IMR-90 (cell line): ENCODE measurements at regions not wholly inside any gene's neighbourhood (a gene's known extent, or its start where the extent isn't known, plus 50 kb on each side); places are given as distances from the start of the nearest gene placed in this dataset.

Source experiments
- ATAC-seq: fragments of 200-7000 bp; cut with Tn5 transposase; 2 replicates; pipeline ENCODE4 v1.9.1; 2020; ENCODE audit warnings: low read depth, mild to moderate bottlenecking, moderate library complexity
- BruUV-seq: library from RNA; stranded (reverse); fragments of 400-500 nt; replicated peaks from 2 replicates; lab custom pipeline; 2021; lab: Mats Ljungman, UMichigan
- CTCF ChIA-PET: fragments of 300-600 bp; formaldehyde crosslinking; extraction: SDS; loops from one replicate; lab custom pipeline; 2021; ENCODE audit warnings: antibody characterized with exemption; lab: Yijun Ruan, JAX
- POLR2A ChIA-PET: fragments of 300-600 bp; sonication (Branson Sonifier 250); formaldehyde crosslinking; loops from one replicate; lab custom pipeline; 2022; ENCODE audit warnings: antibody characterized with exemption; ENCODE audit not compliant: unreplicated experiment; lab: Charles Lee
- DNase-seq: peaks from one replicate; pipeline ENCODE4 v3.0.0; 2013
- H2AFZ ChIP-seq: replicated peaks from 2 replicates; pipeline ENCODE3; 2013; ENCODE audit warnings: low read length, mild to moderate bottlenecking; ENCODE audit not compliant: poor library complexity
- H2AK5ac ChIP-seq: 2 replicates; pipeline ENCODE4 v1.6.1; 2013; ENCODE audit warnings: low read depth, low read length, inconsistent platforms
- H2AK9ac ChIP-seq: replicated peaks from 2 replicates; pipeline ENCODE3; 2013; ENCODE audit warnings: mild to moderate bottlenecking, low read depth, low read length, moderate library complexity; ENCODE audit not compliant: poor library complexity
- H2BK120ac ChIP-seq: 2 replicates; pipeline ENCODE4 v1.6.1; 2013; ENCODE audit warnings: low read depth, low read length, inconsistent platforms
- H2BK15ac ChIP-seq: 3 replicates; pipeline ENCODE4 v1.6.1; 2013; ENCODE audit warnings: low read depth, low read length, inconsistent platforms
- H2BK20ac ChIP-seq: 2 replicates; pipeline ENCODE4 v1.6.1; 2013; ENCODE audit warnings: low read depth, mild to moderate bottlenecking, inconsistent platforms, low read length, moderate library complexity
- H2BK5ac ChIP-seq: 2 replicates; pipeline ENCODE4 v1.6.1; 2013; ENCODE audit warnings: mild to moderate bottlenecking, low read depth, low read length, inconsistent platforms; ENCODE audit not compliant: poor library complexity, severe bottlenecking
- H3K14ac ChIP-seq: replicated peaks from 2 replicates; pipeline ENCODE4 v1.6.1; 2013; ENCODE audit warnings: low read depth, low read length, inconsistent platforms
- H3K18ac ChIP-seq: 2 replicates; pipeline ENCODE4 v1.6.1; 2013; ENCODE audit warnings: low read depth, low read length, control low read depth
- H3K23ac ChIP-seq: 2 replicates; pipeline ENCODE4 v1.6.1; 2013; ENCODE audit warnings: low read depth, low read length, inconsistent platforms
- H3K27ac ChIP-seq: 2 replicates; pipeline ENCODE4 v1.5.1; 2013; ENCODE audit warnings: mild to moderate bottlenecking, control low read depth, low read length; ENCODE audit not compliant: insufficient read depth
- H3K27me3 ChIP-seq: 2 replicates; pipeline ENCODE4 v1.6.1; 2013; ENCODE audit warnings: low read length; ENCODE audit not compliant: control insufficient read depth, insufficient read depth
- H3K36me3 ChIP-seq: 2 replicates; pipeline ENCODE4 v1.6.1; 2013; ENCODE audit warnings: low read length, mixed read lengths; ENCODE audit not compliant: control insufficient read depth, insufficient read depth
- H3K4ac ChIP-seq: 2 replicates; pipeline ENCODE4 v1.6.1; 2013; ENCODE audit warnings: low read depth, low read length, inconsistent platforms
- H3K4me1 ChIP-seq: 2 replicates; pipeline ENCODE4 v1.6.1; 2013; ENCODE audit warnings: low read length, mixed read lengths; ENCODE audit not compliant: control insufficient read depth, insufficient read depth
- H3K4me2 ChIP-seq: 2 replicates; pipeline ENCODE4 v1.6.1; 2013; ENCODE audit warnings: low read depth, mild to moderate bottlenecking, control low read depth, low read length, moderate library complexity
- H3K4me3 ChIP-seq: 2 replicates; pipeline ENCODE4 v1.5.1; 2013; ENCODE audit warnings: low read depth, mild to moderate bottlenecking, control low read depth, low read length, moderate library complexity; ENCODE audit not compliant: insufficient read depth
- H3K56ac ChIP-seq: 2 replicates; pipeline ENCODE4 v1.6.1; 2013; ENCODE audit warnings: low read length, inconsistent platforms; ENCODE audit not compliant: insufficient read depth; ENCODE audit errors: extremely low read depth
- H3K79me1 ChIP-seq, 2 experiments: 2 replicates each; pipeline ENCODE4 v1.6.1; 2013; ENCODE audit warnings: low read length in 2 of 2, inconsistent platforms in 1 of 2, low read depth in 1 of 2
- H3K9ac ChIP-seq: 2 replicates; pipeline ENCODE4 v1.6.1; 2013; ENCODE audit warnings: low read depth, low read length, control low read depth
- H3K9me1 ChIP-seq: 2 replicates; pipeline ENCODE4 v1.6.1; 2013; ENCODE audit warnings: low read length, inconsistent platforms; ENCODE audit not compliant: insufficient read depth
- H3K9me3 ChIP-seq: 2 replicates; pipeline ENCODE4 v1.6.1; 2013; ENCODE audit warnings: low read length; ENCODE audit not compliant: control insufficient read depth, insufficient read depth
- H4K20me1 ChIP-seq: 2 replicates; pipeline ENCODE4 v1.6.1; 2013; ENCODE audit warnings: low read length, inconsistent platforms; ENCODE audit not compliant: insufficient read depth
- H4K5ac ChIP-seq: 2 replicates; pipeline ENCODE4 v1.6.1; 2013; ENCODE audit warnings: mild to moderate bottlenecking, low read depth, low read length, control low read depth
- H4K8ac ChIP-seq, 2 experiments: 2 replicates each; pipeline ENCODE4 v1.6.1; 2013; ENCODE audit warnings: low read depth in 2 of 2, low read length in 2 of 2, control low read depth in 1 of 2, inconsistent platforms in 1 of 2
- H4K91ac ChIP-seq: 2 replicates; pipeline ENCODE4 v1.6.1; 2013; ENCODE audit warnings: low read depth, low read length, inconsistent platforms; ENCODE audit not compliant: insufficient read depth
- BHLHE40 ChIP-seq: fragments of 150-350 bp; IDR thresholded peaks from 2 replicates; pipeline ENCODE4 v1.6.1; 2016; ENCODE audit warnings: mild to moderate bottlenecking, low read depth, low read length
- CEBPB ChIP-seq: IDR thresholded peaks from 2 replicates; pipeline ENCODE4 v1.6.1; 2012; ENCODE audit warnings: low read depth, low read length, improper control_type of control experiment
- CHD1 ChIP-seq: IDR thresholded peaks from 2 replicates; pipeline ENCODE4 v1.6.1; 2012; ENCODE audit warnings: low read depth, low read length, improper control_type of control experiment
- FOS ChIP-seq: fragments of 150-350 bp; IDR thresholded peaks from 2 replicates; pipeline ENCODE4 v1.6.1; 2016; ENCODE audit warnings: low read depth, low read length
- MAFK ChIP-seq: IDR thresholded peaks from 2 replicates; pipeline ENCODE4 v1.6.1; 2012; ENCODE audit warnings: low read depth, low read length, improper control_type of control experiment
- MXI1 ChIP-seq: IDR thresholded peaks from 2 replicates; pipeline ENCODE4 v1.6.1; 2012; ENCODE audit warnings: low read depth, mild to moderate bottlenecking, low read length, moderate library complexity, borderline replicate concordance
- NFE2L2 ChIP-seq: fragments of 150-350 bp; IDR thresholded peaks from 2 replicates; pipeline ENCODE4 v1.6.1; 2016; ENCODE audit warnings: low read depth, mild to moderate bottlenecking, low read length
- POLR2A ChIP-seq: IDR thresholded peaks from 2 replicates; pipeline ENCODE4 v1.6.1; 2012; ENCODE audit warnings: mild to moderate bottlenecking, low read depth, low read length
- RCOR1 ChIP-seq: IDR thresholded peaks from 2 replicates; pipeline ENCODE4 v1.6.1; 2012; ENCODE audit warnings: mild to moderate bottlenecking, low read length, improper control_type of control experiment; ENCODE audit not compliant: insufficient replicate concordance
- SMC3 ChIP-seq: fragments of 150-350 bp; IDR thresholded peaks from 2 replicates; pipeline ENCODE4 v1.6.1; 2016; ENCODE audit warnings: low read depth, mild to moderate bottlenecking, antibody characterized with exemption, low read length, moderate library complexity
- WGBS, 2 experiments: methylation state at CpG; one replicate each; pipeline versions ENCODE4 v1.1.5 to v1.1.7; 2013; ENCODE audit warnings: missing lambda C conversion rate in 2 of 2; ENCODE audit not compliant: insufficient read length in 1 of 2; ENCODE audit errors: extremely low coverage in 2 of 2; 5-methylcytosine and 5-hydroxymethylcytosine counted together
- dilution Hi-C: fragments of 300-500 bp; cut with HindIII; formaldehyde crosslinking; loops from one replicate; pipeline ENCODE4 v1.14.3; 2018; ENCODE audit warnings: low sequenced_read_pairs; ENCODE audit not compliant: unreplicated experiment
- in situ Hi-C: fragments of 300-500 bp; cut with MboI; formaldehyde crosslinking; loops from 3 replicates; pipeline ENCODE4 v1.14.3; 2019; ENCODE audit warnings: low sequenced_read_pairs, inconsistent platforms, mixed read lengths
- intact Hi-C: fragments of 100-400 bp; cut with micrococcal nuclease; formaldehyde crosslinking; loops from 2 replicates; pipeline ENCODE4 v1.10.0; 2022
- TF ChIP-seq, protein P1 (sequence below): fragments of 150-350 bp; IDR thresholded peaks from 2 replicates; pipeline ENCODE4 v1.6.1; 2017; ENCODE audit warnings: mild to moderate bottlenecking, antibody characterized with exemption, low read length, low read depth
- TF ChIP-seq, protein P2 (sequence below): conservative IDR thresholded peaks from 2 replicates; pipeline ENCODE4 v1.5.1; 2012; ENCODE audit warnings: mild to moderate bottlenecking, low read depth, low read length, improper control_type of control experiment

DNA sequence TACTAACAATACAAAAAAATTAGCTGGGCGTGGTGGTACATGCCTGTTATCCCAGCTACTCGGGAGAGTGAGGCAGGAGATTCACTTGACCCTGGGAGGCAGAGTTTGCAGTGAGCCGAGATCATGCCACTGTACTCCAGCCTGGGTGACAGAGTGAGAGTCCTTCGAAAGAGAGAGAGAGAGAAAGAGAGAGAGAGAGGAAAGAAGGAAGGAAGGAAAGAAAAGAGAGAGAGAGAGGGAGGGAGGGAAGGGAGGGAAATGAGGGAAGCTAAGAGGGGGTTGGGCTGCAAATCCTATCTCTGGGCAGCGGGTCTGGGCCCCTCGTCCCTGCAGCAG is 59.9 kb upstream of the TFRC start:
- no peak overlapping the region for H2BK120ac ChIP-seq
- POLR2A ChIA-PET, result no interaction called here
- H3K14ac ChIP-seq, result no peak overlapping the region
- no peak overlapping the region for H3K4me2 ChIP-seq
- H3K56ac ChIP-seq, result no peak overlapping the region
- no peak overlapping the region for H2AK9ac ChIP-seq
- BruUV-seq, result no TSS peak
- H2BK15ac ChIP-seq, result no peak overlapping the region
- H3K23ac ChIP-seq, result no peak overlapping the region
- no peak overlapping the region for H4K8ac ChIP-seq
- H3K4ac ChIP-seq, result no peak overlapping the region
- no peak overlapping the region for H2AK5ac ChIP-seq
- DNase-seq, result no peak
- intact Hi-C loops, result no loop called here
- H2AFZ ChIP-seq, result no peak overlapping the region
- no peak overlapping the region for H3K9ac ChIP-seq
- no peak overlapping the region for H2BK5ac ChIP-seq
- ATAC-seq, result no peak
- TF ChIP-seq FOS (no peak), SMC3 (no peak), NFE2L2 (no peak), POLR2A (no peak), RCOR1 (no peak), CEBPB (no peak), BHLHE40 (no peak), CHD1 (no peak), MAFK (no peak), MXI1 (no peak)
- TF ChIP-seq, protein P1, sequence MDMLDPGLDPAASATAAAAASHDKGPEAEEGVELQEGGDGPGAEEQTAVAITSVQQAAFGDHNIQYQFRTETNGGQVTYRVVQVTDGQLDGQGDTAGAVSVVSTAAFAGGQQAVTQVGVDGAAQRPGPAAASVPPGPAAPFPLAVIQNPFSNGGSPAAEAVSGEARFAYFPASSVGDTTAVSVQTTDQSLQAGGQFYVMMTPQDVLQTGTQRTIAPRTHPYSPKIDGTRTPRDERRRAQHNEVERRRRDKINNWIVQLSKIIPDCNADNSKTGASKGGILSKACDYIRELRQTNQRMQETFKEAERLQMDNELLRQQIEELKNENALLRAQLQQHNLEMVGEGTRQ, result no peak
- TF ChIP-seq, protein P2, sequence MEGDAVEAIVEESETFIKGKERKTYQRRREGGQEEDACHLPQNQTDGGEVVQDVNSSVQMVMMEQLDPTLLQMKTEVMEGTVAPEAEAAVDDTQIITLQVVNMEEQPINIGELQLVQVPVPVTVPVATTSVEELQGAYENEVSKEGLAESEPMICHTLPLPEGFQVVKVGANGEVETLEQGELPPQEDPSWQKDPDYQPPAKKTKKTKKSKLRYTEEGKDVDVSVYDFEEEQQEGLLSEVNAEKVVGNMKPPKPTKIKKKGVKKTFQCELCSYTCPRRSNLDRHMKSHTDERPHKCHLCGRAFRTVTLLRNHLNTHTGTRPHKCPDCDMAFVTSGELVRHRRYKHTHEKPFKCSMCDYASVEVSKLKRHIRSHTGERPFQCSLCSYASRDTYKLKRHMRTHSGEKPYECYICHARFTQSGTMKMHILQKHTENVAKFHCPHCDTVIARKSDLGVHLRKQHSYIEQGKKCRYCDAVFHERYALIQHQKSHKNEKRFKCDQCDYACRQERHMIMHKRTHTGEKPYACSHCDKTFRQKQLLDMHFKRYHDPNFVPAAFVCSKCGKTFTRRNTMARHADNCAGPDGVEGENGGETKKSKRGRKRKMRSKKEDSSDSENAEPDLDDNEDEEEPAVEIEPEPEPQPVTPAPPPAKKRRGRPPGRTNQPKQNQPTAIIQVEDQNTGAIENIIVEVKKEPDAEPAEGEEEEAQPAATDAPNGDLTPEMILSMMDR, result no peak
- peaks cover 11% of the 10 kb centered on the region for H3K4me1 ChIP-seq
- dilution Hi-C loops, result no loop called here
- in situ Hi-C loops, result no loop called here
- no peak overlapping the region for H4K5ac ChIP-seq
- no peak overlapping the region for H3K27ac ChIP-seq
- no peaks in the 10 kb centered on the region for H3K36me3 ChIP-seq
- CTCF ChIA-PET, result no interaction called here
- H4K20me1 ChIP-seq, result no peaks in the 10 kb centered on the region
- no peaks in the 10 kb centered on the region for H3K79me1 ChIP-seq
- no peak overlapping the region for H3K18ac ChIP-seq
- 0 out of 2 replicates have a peak, but pooled peaks cover 5% of the 10 kb centered on the region for H3K9me1 ChIP-seq
- WGBS, 2 experiments, result 71% methylated on average over 2 of the region's 6 CpGs; no CpG with 5 or more reads in 1 of the 2 experiments
- no peaks in the 10 kb centered on the region for H3K9me3 ChIP-seq
- no peak overlapping the region for H4K91ac ChIP-seq
- no peak overlapping the region for H3K4me3 ChIP-seq
- no peaks in the 10 kb centered on the region for H3K27me3 ChIP-seq
- H2BK20ac ChIP-seq, result no peak overlapping the region
